ENCODE measurements at regions not wholly inside any gene's neighbourhood (a gene's known extent, or its start where the extent isn't known, plus 50 kb on each side); places are given as distances from the start of the nearest gene placed in this dataset.

- no peak overlapping the region for H3K4me3 ChIP-seq
- peak overlapping the region in 1 of 2 donors; percentile 63 for H3K27ac ChIP-seq
- 19 to 86% (median 66%) methylated on average over 2 to 7 of the region's 7 CpGs for WGBS, 10 experiments
- peaks cover 6 to 53% of the 10 kb centered on the region in 2 donors for H3K4me1 ChIP-seq (replicated peaks in 1 of 2)
- in situ Hi-C loops (cut with MboI; ENCODE audit: low pct_unique_long_range_greater_than_20kb in 2 of 9, low sequenced_read_pairs in 9 of 9, unreplicated experiment in 9 of 9), result no loop called here
- peak in 5 of 8 experiments; percentile 57 to 71 (median 65) for ATAC-seq (replicated peaks in 6 of 8)
Observed at GRCh38 chr15:37221671-37222145, 121.4 kb upstream of the MEIS2 start.

DNA sequence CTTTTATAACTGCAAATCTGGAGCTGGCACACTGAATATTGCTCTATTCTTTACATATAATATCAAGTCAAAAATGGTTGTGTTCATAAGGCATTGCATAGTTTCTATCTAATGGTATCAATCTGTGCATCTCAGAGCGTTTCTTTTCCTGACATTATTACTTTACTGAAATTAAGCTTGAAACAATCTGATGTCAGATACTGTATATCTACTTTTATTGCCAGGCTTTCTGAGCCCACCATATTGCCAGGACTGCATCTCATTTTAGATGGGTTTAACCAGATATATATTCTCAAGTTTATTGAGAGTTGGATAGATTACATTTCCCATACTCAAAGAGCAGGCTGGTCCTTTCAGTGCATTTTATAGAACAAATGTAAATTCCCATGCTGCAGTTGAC, 122.7 kb upstream of the MEIS2 start:
- no peak for ATAC-seq (replicated peaks in 6 of 8)
- Histone ChIP-seq H3K4me3 (no peak overlapping the region), H3K4me1 (replicated peaks in 1 of 2) (peaks cover 6 to 53% of the 10 kb centered on the region in 2 donors), H3K27ac (peak overlapping the region in 1 of 2 donors; percentile 63)
- WGBS, 10 experiments, result 0 to 100% (median 86%) methylated on average over 1 of the region's 1 CpG; no CpG with 5 or more reads in 1 of the 10 experiments
- in situ Hi-C loops (cut with MboI; ENCODE audit: low pct_unique_long_range_greater_than_20kb in 2 of 9, low sequenced_read_pairs in 9 of 9, unreplicated experiment in 9 of 9), result no loop called here

DNA sequence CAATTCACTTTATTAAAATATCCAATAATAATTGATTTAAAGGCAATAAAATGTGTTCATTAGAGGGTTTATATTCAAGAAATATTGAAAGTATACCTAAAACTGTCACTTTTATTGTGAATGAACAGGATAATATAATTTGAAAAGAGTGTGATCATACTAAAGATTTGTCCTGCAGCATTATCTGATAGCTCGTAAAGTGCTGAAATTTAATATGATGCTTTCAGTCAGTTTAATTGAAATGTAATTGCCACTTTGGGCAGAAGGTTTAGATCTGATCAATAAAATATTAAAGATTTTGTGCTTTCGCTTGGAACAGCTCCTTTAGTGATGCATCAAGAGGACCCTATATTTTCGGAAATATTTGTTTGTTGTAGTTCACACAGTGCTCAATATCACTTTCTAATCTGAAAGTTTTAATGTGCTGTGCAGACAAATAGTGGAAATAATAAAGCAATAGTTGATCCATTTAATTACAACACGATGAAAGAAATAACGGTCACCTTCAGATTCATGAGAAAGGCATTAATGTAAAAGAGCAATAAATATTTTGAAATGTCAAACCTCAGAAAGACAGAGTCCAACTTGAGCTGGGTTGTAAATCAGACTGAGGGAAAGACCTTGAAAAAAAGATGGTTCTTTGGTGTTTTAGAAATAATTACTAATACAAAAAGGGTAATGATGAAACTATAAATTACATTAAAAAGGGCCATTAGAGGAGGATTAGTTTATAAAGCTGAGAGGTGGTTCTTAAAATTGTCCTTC, 129.7 kb upstream of the MEIS2 start:
- in situ Hi-C loops (cut with MboI; ENCODE audit: low pct_unique_long_range_greater_than_20kb in 2 of 9, low sequenced_read_pairs in 9 of 9, unreplicated experiment in 9 of 9), result no loop called here
- 35 to 79% (median 65%) methylated on average over 4 to 5 of the region's 5 CpGs for WGBS, 10 experiments
- Histone ChIP-seq H3K4me1 (replicated peaks in 1 of 2) (peaks cover 0 to 26% of the 10 kb centered on the region in 2 donors), H3K4me3 (no peak overlapping the region), H3K27ac (no peak overlapping the region)
- ATAC-seq (replicated peaks in 6 of 8), result peak in 5 of 8 experiments; percentile 39 to 80 (median 63)

DNA sequence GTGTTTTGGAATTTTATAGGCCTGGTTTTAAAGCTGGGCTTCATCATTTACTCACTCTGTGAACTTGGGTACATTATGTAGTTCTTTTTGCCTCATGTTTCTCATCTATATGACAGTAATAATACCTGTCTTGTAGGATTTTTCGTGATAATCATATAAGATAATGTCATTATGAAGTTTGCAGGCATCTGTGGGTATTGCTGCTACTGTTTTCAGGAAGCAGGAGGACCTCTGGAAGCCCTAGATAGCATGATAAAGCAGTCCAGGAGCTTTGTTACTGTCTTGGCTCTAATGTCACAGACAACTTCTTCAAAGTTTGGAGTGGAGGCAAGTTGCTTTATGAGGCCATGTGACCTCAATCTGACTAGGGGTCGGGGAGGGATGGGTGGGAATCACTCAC, 145.0 kb upstream of the MEIS2 start:
- H3K27ac ChIP-seq, result no peak overlapping the region
- WGBS, 10 experiments, result 0 to 100% (median 43%) methylated on average over 1 to 2 of the region's 2 CpGs; no CpG with 5 or more reads in 3 of the 10 experiments
- peaks cover 2 to 28% of the 10 kb centered on the region in 2 donors for H3K4me1 ChIP-seq (replicated peaks in 1 of 2)
- in situ Hi-C loops (cut with MboI; ENCODE audit: low pct_unique_long_range_greater_than_20kb in 2 of 9, low sequenced_read_pairs in 9 of 9, unreplicated experiment in 9 of 9), result no loop called here
- no peak overlapping the region for H3K4me3 ChIP-seq
- ATAC-seq (replicated peaks in 6 of 8), result no peak

GRCh38 chr15:37246065-37246464, 145.7 kb upstream of the MEIS2 start:
- Histone ChIP-seq H3K4me3 (no peak overlapping the region), H3K27ac (no peak overlapping the region), H3K4me1 (replicated peaks in 1 of 2) (peaks cover 2 to 28% of the 10 kb centered on the region in 2 donors)
- no peak for ATAC-seq (replicated peaks in 6 of 8)
- in situ Hi-C loops (cut with MboI; ENCODE audit: low pct_unique_long_range_greater_than_20kb in 2 of 9, low sequenced_read_pairs in 9 of 9, unreplicated experiment in 9 of 9), result no loop called here
- WGBS, 10 experiments, result 0 to 100% (median 100%) methylated on average over 1 of the region's 1 CpG; no CpG with 5 or more reads in 1 of the 10 experiments

- ATAC-seq (replicated peaks in 6 of 8), result no peak
- Histone ChIP-seq H3K27ac (no peak overlapping the region), H3K4me1 (replicated peaks in 1 of 2) (peaks cover 2 to 28% of the 10 kb centered on the region in 2 donors), H3K4me3 (no peak overlapping the region)
- WGBS, 10 experiments, result 20 to 86% (median 71%) methylated on average over 1 to 3 of the region's 3 CpGs; no CpG with 5 or more reads in 5 of the 10 experiments
- in situ Hi-C loops (cut with MboI; ENCODE audit: low pct_unique_long_range_greater_than_20kb in 2 of 9, low sequenced_read_pairs in 9 of 9, unreplicated experiment in 9 of 9), result no loop called here
Observed at GRCh38 chr15:37246856-37247255, 146.5 kb upstream of the MEIS2 start.

- Histone ChIP-seq H3K4me3 (no peak overlapping the region), H3K4me1 (replicated peaks in 1 of 2) (peaks cover 2 to 25% of the 10 kb centered on the region in 2 donors), H3K27ac (no peak overlapping the region)
- ATAC-seq (replicated peaks in 6 of 8), result peak in 2 of 8 experiments; percentile 51 to 54
- in situ Hi-C loops (cut with MboI; ENCODE audit: low pct_unique_long_range_greater_than_20kb in 2 of 9, low sequenced_read_pairs in 9 of 9, unreplicated experiment in 9 of 9), result no loop called here
Observed at GRCh38 chr15:37249249-37249648, 148.9 kb upstream of the MEIS2 start.

GRCh38 chr15:37252530-37252929, 152.2 kb upstream of the MEIS2 start:
- in situ Hi-C loops (cut with MboI; ENCODE audit: low pct_unique_long_range_greater_than_20kb in 2 of 9, low sequenced_read_pairs in 9 of 9, unreplicated experiment in 9 of 9), result no loop called here
- Histone ChIP-seq H3K27ac (no peak overlapping the region), H3K4me1 (replicated peaks in 1 of 2) (peaks cover 0 to 9% of the 10 kb centered on the region in 2 donors), H3K4me3 (no peak overlapping the region)
- no peak for ATAC-seq (replicated peaks in 6 of 8)
- WGBS, 10 experiments, result 7 to 80% (median 60%) methylated on average over 1 to 3 of the region's 3 CpGs; no CpG with 5 or more reads in 2 of the 10 experiments

DNA sequence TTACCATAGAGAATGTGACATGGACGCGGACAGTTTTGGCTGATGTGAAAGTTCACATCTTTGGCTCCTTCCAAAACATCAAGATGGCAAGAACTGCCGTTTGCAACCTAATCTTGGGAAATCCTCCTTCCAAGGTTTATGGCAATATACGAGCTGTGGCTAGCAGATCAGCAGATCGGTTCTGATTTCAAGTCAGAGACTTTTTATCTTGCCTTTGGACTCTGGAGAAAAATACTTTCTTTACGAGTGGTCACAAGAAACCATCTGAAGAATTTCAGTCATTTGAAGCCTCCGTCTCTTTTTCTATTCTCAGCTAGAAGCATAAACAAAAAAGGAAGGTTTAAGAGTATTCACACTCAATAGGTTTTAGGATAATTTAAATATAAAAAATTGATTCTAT, 153.5 kb upstream of the MEIS2 start:
- Histone ChIP-seq H3K4me1 (replicated peaks in 1 of 2) (peaks cover 0 to 4% of the 10 kb centered on the region in 2 donors), H3K27ac (no peak overlapping the region), H3K4me3 (no peak overlapping the region)
- 4 to 100% (median 85%) methylated on average over 1 to 7 of the region's 7 CpGs for WGBS, 10 experiments
- ATAC-seq (replicated peaks in 6 of 8), result no peak
- in situ Hi-C loops (cut with MboI; ENCODE audit: low pct_unique_long_range_greater_than_20kb in 2 of 9, low sequenced_read_pairs in 9 of 9, unreplicated experiment in 9 of 9), result no loop called here

DNA sequence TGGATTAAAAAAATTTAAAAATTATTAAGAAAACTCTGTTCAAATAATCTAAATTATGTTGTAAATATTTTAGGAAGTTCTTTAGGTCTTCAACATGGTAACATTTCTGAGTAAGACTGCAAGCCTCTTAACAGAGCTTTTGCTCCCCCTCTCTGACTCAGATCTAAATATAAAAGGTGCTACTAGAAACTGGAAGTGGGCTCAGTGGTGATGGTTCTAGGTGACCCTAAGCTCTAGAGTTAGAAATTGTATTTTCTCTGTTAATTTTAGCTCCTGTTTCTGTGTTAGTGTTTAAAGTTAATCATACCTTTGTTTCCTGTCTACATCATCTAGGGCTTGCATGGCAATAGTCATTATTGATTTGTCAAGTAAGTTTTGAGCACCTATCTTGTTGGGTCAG, 159.9 kb upstream of the MEIS2 start:
- in situ Hi-C loops (cut with MboI; ENCODE audit: low pct_unique_long_range_greater_than_20kb in 2 of 9, low sequenced_read_pairs in 9 of 9, unreplicated experiment in 9 of 9), result no loop called here

DNA sequence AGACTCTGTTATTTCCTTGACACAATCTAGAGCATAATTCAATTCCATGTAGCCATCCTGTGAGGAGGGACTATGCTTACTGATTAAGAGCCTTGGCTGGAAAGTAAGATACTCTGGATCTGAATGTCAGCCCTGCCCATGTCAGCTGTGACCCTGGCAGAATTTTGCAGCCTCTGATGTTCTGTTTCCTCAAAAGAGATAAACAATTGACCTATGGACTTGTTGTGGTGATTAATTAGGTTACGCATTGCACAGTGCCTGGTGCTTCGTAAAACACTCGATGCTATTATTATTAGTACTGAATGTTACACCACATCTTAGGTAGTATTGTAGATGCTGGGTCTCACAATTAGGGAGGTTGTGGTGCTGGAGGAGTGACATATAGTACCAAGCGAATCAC, 161.3 kb upstream of the MEIS2 start:
- WGBS, 10 experiments, result 52 to 100% (median 83%) methylated on average over 1 to 4 of the region's 4 CpGs; no CpG with 5 or more reads in 2 of the 10 experiments
- no peak for ATAC-seq (replicated peaks in 6 of 8)

More for the DNA sequence above, 159.9 kb upstream of the MEIS2 start:
- Histone ChIP-seq H3K27ac (no peak overlapping the region), H3K4me3 (no peak overlapping the region), H3K4me1 (replicated peaks in 1 of 2) (no peaks in the 10 kb centered on the region)
- ATAC-seq (replicated peaks in 6 of 8), result no peak

DNA sequence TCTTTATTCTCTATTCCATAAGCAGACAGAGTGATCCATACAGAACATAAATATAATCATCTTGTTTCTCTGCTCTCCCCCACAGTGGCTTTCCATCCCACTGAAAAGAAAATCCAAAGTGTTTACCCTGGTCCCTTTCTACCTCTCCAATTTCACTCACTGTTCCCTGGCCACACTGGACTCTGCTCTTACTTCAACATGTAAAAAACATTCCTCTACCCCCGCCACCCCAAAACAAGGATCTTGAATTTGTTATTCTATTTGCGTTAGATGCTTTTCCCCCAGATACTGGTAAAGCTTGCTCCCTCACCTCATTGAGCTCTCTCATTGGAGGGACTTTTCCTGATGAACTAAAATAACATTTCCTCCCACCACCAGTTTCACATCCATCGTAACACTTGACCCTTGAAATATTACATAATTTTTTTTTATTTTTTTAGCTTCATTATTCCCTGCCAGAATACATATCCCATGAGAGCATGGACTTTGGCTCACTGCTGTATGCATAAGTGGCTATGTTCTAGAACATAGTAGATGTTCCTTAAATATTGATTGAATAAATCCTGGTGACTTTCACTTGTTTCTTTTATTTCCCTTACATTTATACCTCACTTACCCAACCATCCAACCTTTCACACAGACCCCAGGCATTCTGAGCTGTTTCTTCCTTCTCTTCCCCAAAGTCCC, 162.7 kb upstream of the MEIS2 start:
- Histone ChIP-seq H3K4me1 (replicated peaks in 1 of 2) (no peaks in the 10 kb centered on the region), H3K27ac (no peak overlapping the region), H3K4me3 (no peak overlapping the region)
- in situ Hi-C loops (cut with MboI; ENCODE audit: low pct_unique_long_range_greater_than_20kb in 2 of 9, low sequenced_read_pairs in 9 of 9, unreplicated experiment in 9 of 9), result no loop called here
- 12 to 100% (median 71%) methylated on average over 1 to 3 of the region's 3 CpGs for WGBS, 10 experiments
- ATAC-seq (replicated peaks in 6 of 8), result no peak

More for the DNA sequence above, 161.3 kb upstream of the MEIS2 start:
- Histone ChIP-seq H3K27ac (no peak overlapping the region), H3K4me3 (no peak overlapping the region), H3K4me1 (replicated peaks in 1 of 2) (no peaks in the 10 kb centered on the region)
- in situ Hi-C loops (cut with MboI; ENCODE audit: low pct_unique_long_range_greater_than_20kb in 2 of 9, low sequenced_read_pairs in 9 of 9, unreplicated experiment in 9 of 9), result no loop called here

- 0 to 100% (median 58%) methylated on average over 1 to 3 of the region's 3 CpGs; no CpG with 5 or more reads in 1 of the 10 experiments for WGBS, 10 experiments
- no peaks in the 10 kb centered on the region for H3K4me1 ChIP-seq (replicated peaks in 1 of 2)
- peak in 4 of 8 experiments; percentile 33 to 83 (median 50) for ATAC-seq (replicated peaks in 6 of 8)
- in situ Hi-C loops (cut with MboI; ENCODE audit: low pct_unique_long_range_greater_than_20kb in 2 of 9, low sequenced_read_pairs in 9 of 9, unreplicated experiment in 9 of 9), result no loop called here
- no peak overlapping the region for H3K27ac ChIP-seq
- no peak overlapping the region for H3K4me3 ChIP-seq
Observed at GRCh38 chr15:37289109-37289765, 188.9 kb upstream of the MEIS2 start.

All from motor neuron (in vitro differentiated cells).